Skeletal muscle tissue (tissue), 3 donors: ENCODE measurements at regions not wholly inside any gene's neighbourhood (a gene's known extent, or its start where the extent isn't known, plus 50 kb on each side); places are given as distances from the start of the nearest gene placed in this dataset.

Source experiments
- H3K27ac ChIP-seq: one replicate; pipeline ENCODE4 v1.7.0; 2013; ENCODE audit warnings: mild to moderate bottlenecking, low read depth, low read length, inconsistent platforms
- H3K27me3 ChIP-seq, 3 donors: one replicate each; pipeline ENCODE4 v1.7.0; 2013; ENCODE audit warnings: low read length in 3 of 3; ENCODE audit not compliant: control insufficient read depth in 3 of 3, insufficient read depth in 3 of 3
- H3K36me3 ChIP-seq, 3 donors: one replicate each; pipeline ENCODE4 v1.7.0; 2013; ENCODE audit warnings: low read length in 3 of 3; ENCODE audit not compliant: control insufficient read depth in 3 of 3, insufficient read depth in 3 of 3
- H3K4me1 ChIP-seq, 3 donors: one replicate each; pipeline ENCODE4 v1.7.0; 2013; ENCODE audit warnings: low read length in 3 of 3, mild to moderate bottlenecking in 3 of 3; ENCODE audit not compliant: control insufficient read depth in 3 of 3, insufficient read depth in 3 of 3
- H3K4me3 ChIP-seq, 3 donors: one replicate each; pipeline ENCODE4 v1.7.0; 2013; ENCODE audit warnings: low read length in 3 of 3
- H3K9ac ChIP-seq, 3 donors: one replicate each; pipeline ENCODE4 v1.7.0; 2013; ENCODE audit warnings: low read length in 3 of 3, mild to moderate bottlenecking in 3 of 3, moderate library complexity in 2 of 3, low read depth in 1 of 3
- H3K9me3 ChIP-seq, 3 donors: one replicate each; pipeline ENCODE4 v1.7.0; 2013; ENCODE audit warnings: low read length in 3 of 3; ENCODE audit not compliant: control insufficient read depth in 3 of 3
- donor health status: Osteomylitis.

GRCh38 chr3:180294282-180295027 lies 257.7 kb upstream of the PEX5L start:
- H3K9me3 ChIP-seq = no peaks in the 10 kb centered on the region
- no peak overlapping the region for H3K27ac ChIP-seq
- H3K27me3 ChIP-seq = no peaks in the 10 kb centered on the region

GRCh38 chr3:180295811-180296210 lies 259.1 kb upstream of the PEX5L start:
- H3K4me1 ChIP-seq = no peaks in the 10 kb centered on the region
- H3K36me3 ChIP-seq = no peaks in the 10 kb centered on the region
- H3K9me3 ChIP-seq = no peaks in the 10 kb centered on the region
- H3K27ac ChIP-seq = no peak overlapping the region
- no peaks in the 10 kb centered on the region for H3K27me3 ChIP-seq
- no peak overlapping the region for H3K9ac ChIP-seq
- H3K4me3 ChIP-seq = no peak overlapping the region

More at GRCh38 chr3:180294282-180295027, 257.7 kb upstream of the PEX5L start:
- no peak overlapping the region for H3K4me3 ChIP-seq
- H3K9ac ChIP-seq = no peak overlapping the region
- no peaks in the 10 kb centered on the region for H3K4me1 ChIP-seq
- H3K36me3 ChIP-seq = no peaks in the 10 kb centered on the region

- Histone ChIP-seq H3K27me3 (no peaks in the 10 kb centered on the region), H3K4me3 (no peak overlapping the region), H3K9ac (no peak overlapping the region), H3K4me1 (no peaks in the 10 kb centered on the region), H3K27ac (no peak overlapping the region), H3K9me3 (no peaks in the 10 kb centered on the region), H3K36me3 (no peaks in the 10 kb centered on the region)
Observed at GRCh38 chr3:180296971-180297370, 260.2 kb upstream of the PEX5L start.

GRCh38 chr3:180306155-180306554 lies 269.4 kb upstream of the PEX5L start:
- no peak overlapping the region for H3K4me3 ChIP-seq
- H3K36me3 ChIP-seq = no peaks in the 10 kb centered on the region
- H3K27ac ChIP-seq = no peak overlapping the region
- peaks cover 0 to 5% (median 0%) of the 10 kb centered on the region in 3 donors for H3K4me1 ChIP-seq
- no peaks in the 10 kb centered on the region for H3K27me3 ChIP-seq
- no peak overlapping the region for H3K9ac ChIP-seq
- H3K9me3 ChIP-seq = no peaks in the 10 kb centered on the region

GRCh38 chr3:180306691-180307090 lies 270.0 kb upstream of the PEX5L start:
- Histone ChIP-seq H3K4me3 (no peak overlapping the region), H3K27me3 (no peaks in the 10 kb centered on the region), H3K36me3 (no peaks in the 10 kb centered on the region), H3K9ac (no peak overlapping the region), H3K9me3 (no peaks in the 10 kb centered on the region), H3K27ac (no peak overlapping the region), H3K4me1 (peaks cover 0 to 5% (median 0%) of the 10 kb centered on the region in 3 donors)

GRCh38 chr3:180311242-180311641 lies 274.5 kb upstream of the PEX5L start:
- H3K36me3 ChIP-seq = no peaks in the 10 kb centered on the region

GRCh38 chr3:180316321-180316720 lies 279.6 kb upstream of the PEX5L start:
- H3K4me1 ChIP-seq = no peaks in the 10 kb centered on the region
- no peak overlapping the region for H3K27ac ChIP-seq
- H3K9ac ChIP-seq = no peak overlapping the region

More at GRCh38 chr3:180311242-180311641, 274.5 kb upstream of the PEX5L start:
- Histone ChIP-seq H3K9me3 (no peaks in the 10 kb centered on the region), H3K27ac (no peak overlapping the region), H3K27me3 (no peaks in the 10 kb centered on the region), H3K4me1 (peaks cover 0 to 5% (median 0%) of the 10 kb centered on the region in 3 donors), H3K4me3 (no peak overlapping the region), H3K9ac (no peak overlapping the region)

GRCh38 chr3:180319461-180319860 lies 282.5 kb upstream of the TTC14 start:
- no peaks in the 10 kb centered on the region for H3K9me3 ChIP-seq
- no peaks in the 10 kb centered on the region for H3K27me3 ChIP-seq
- H3K9ac ChIP-seq = no peak overlapping the region
- no peaks in the 10 kb centered on the region for H3K36me3 ChIP-seq
- H3K4me1 ChIP-seq = no peaks in the 10 kb centered on the region
- no peak overlapping the region for H3K27ac ChIP-seq
- no peak overlapping the region for H3K4me3 ChIP-seq

More at GRCh38 chr3:180316321-180316720, 279.6 kb upstream of the PEX5L start:
- Histone ChIP-seq H3K9me3 (no peaks in the 10 kb centered on the region), H3K27me3 (no peaks in the 10 kb centered on the region), H3K36me3 (no peaks in the 10 kb centered on the region), H3K4me3 (no peak overlapping the region)

- H3K27ac ChIP-seq = no peak overlapping the region
- H3K36me3 ChIP-seq = no peaks in the 10 kb centered on the region
- H3K27me3 ChIP-seq = no peaks in the 10 kb centered on the region
- no peak overlapping the region for H3K4me3 ChIP-seq
- no peak overlapping the region for H3K9ac ChIP-seq
- H3K9me3 ChIP-seq = no peaks in the 10 kb centered on the region
- H3K4me1 ChIP-seq = no peaks in the 10 kb centered on the region
Observed at GRCh38 chr3:180320631-180321030, 281.3 kb upstream of the TTC14 start.

- no peaks in the 10 kb centered on the region for H3K27me3 ChIP-seq
- H3K4me3 ChIP-seq = no peak overlapping the region
- no peak overlapping the region for H3K27ac ChIP-seq
- no peaks in the 10 kb centered on the region for H3K4me1 ChIP-seq
- no peaks in the 10 kb centered on the region for H3K9me3 ChIP-seq
- H3K9ac ChIP-seq = no peak overlapping the region
- H3K36me3 ChIP-seq = no peaks in the 10 kb centered on the region
Observed at GRCh38 chr3:180321534-180321933, 280.4 kb upstream of the TTC14 start.
